ENCODE measurements at regions not wholly inside any gene's neighbourhood (a gene's known extent, or its start where the extent isn't known, plus 50 kb on each side); places are given as distances from the start of the nearest gene placed in this dataset.

DNA sequence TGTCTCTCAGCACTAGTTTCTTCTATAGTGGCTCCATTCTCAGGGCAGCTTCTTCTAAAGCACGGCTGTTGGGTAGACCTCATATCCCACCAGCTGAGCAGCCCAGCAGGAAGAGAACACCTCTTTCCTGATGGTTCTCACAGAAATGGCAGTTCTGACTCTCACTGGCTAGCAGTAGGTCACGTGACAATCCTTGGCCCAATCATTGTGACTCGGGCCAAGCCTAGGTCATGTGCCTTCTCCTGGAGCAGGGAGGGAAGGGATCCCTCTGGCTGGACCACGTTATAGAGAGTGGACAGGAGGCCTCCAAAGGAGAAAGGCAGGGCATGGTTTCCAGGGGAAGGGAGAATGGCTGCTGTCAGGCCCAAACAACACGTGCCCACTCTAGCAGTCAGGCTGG is 149.1 kb downstream of the AACS start:
- H3K27me3 ChIP-seq (ENCODE audit: low read length), result peaks cover 92% of the 10 kb centered on the region
- ChIA-PET POLR2A (ENCODE audit: unreplicated experiment) (no interaction called here), CTCF (interaction anchor here (0.8 kb wide), 1 partner anchor 23 kb away, joined by 3 read pairs; no protein-coding TSS in a partner anchor)
- H3K36me3 ChIP-seq (ENCODE audit: low read depth, low read length), result no peaks in the 10 kb centered on the region
- no peak for DNase-seq
- no peaks in the 10 kb centered on the region for H3F3A ChIP-seq (ENCODE audit: low read length, unreplicated experiment)
- no peaks in the 10 kb centered on the region for H3K4me1 ChIP-seq (ENCODE audit: insufficient read depth, low read length)
- H3K4me3 ChIP-seq (ENCODE audit: low read length), result no peak overlapping the region
- H3K79me2 ChIP-seq (ENCODE audit: low read length), result no peaks in the 10 kb centered on the region
- no peaks in the 10 kb centered on the region for H4K20me1 ChIP-seq (ENCODE audit: low read length)
- H2AFZ ChIP-seq (ENCODE audit: low read length), result no peak overlapping the region
- no peaks in the 10 kb centered on the region for H3K9me2 ChIP-seq (replicated peaks; ENCODE audit: low read length)
- no peaks in the 10 kb centered on the region for H3K9me3 ChIP-seq (ENCODE audit: low read length)
- TF ChIP-seq EZH2 (IDR thresholded peaks at IDR 0.05; ENCODE audit: low read length, unreplicated experiment) (no peak), EZH2phosphoT487 (IDR thresholded peaks at IDR 0.05; ENCODE audit: borderline replicate concordance, low read length) (no peak)
- TF ChIP-seq, protein P1, sequence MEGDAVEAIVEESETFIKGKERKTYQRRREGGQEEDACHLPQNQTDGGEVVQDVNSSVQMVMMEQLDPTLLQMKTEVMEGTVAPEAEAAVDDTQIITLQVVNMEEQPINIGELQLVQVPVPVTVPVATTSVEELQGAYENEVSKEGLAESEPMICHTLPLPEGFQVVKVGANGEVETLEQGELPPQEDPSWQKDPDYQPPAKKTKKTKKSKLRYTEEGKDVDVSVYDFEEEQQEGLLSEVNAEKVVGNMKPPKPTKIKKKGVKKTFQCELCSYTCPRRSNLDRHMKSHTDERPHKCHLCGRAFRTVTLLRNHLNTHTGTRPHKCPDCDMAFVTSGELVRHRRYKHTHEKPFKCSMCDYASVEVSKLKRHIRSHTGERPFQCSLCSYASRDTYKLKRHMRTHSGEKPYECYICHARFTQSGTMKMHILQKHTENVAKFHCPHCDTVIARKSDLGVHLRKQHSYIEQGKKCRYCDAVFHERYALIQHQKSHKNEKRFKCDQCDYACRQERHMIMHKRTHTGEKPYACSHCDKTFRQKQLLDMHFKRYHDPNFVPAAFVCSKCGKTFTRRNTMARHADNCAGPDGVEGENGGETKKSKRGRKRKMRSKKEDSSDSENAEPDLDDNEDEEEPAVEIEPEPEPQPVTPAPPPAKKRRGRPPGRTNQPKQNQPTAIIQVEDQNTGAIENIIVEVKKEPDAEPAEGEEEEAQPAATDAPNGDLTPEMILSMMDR (conservative IDR thresholded peaks at IDR 0.05; ENCODE audit: low read depth, low read length), result no peak
- no peak for ATAC-seq
- H3K27ac ChIP-seq (ENCODE audit: low read length), result no peak overlapping the region
- no TSS peak for BruUV-seq (replicated peaks)
- H3K4me2 ChIP-seq (ENCODE audit: low read length), result no peak overlapping the region
- intact Hi-C loops (cut with micrococcal nuclease), result no loop called here
- H3K9ac ChIP-seq (ENCODE audit: low read length), result no peak overlapping the region

DNA sequence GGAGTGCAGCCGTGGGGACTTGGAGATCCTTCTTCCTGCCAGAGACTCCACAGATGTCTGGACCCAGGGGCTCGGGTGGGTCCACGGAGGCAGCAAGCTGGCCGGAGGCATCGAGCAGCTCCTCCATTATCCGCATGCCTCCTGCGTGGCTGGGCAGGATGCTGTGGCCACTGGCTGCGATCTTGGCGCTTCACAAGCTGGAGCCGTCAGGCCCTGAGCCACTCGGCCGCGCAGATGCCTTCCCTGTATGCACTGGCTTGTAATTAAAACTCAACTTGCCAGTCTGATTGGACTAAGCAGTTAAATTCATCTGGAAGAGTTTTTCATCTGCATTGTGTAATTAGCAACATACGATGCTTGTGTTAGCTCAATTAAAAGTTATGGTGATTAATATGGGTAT is 151.5 kb downstream of the AACS start:
- Histone ChIP-seq H2AFZ (ENCODE audit: low read length) (no peak overlapping the region), H3F3A (ENCODE audit: low read length, unreplicated experiment) (no peaks in the 10 kb centered on the region), H3K9ac (ENCODE audit: low read length) (no peak overlapping the region), H3K9me2 (replicated peaks; ENCODE audit: low read length) (no peaks in the 10 kb centered on the region), H3K79me2 (ENCODE audit: low read length) (no peaks in the 10 kb centered on the region), H3K4me2 (ENCODE audit: low read length) (no peak overlapping the region), H3K9me3 (ENCODE audit: low read length) (no peaks in the 10 kb centered on the region), H3K27ac (ENCODE audit: low read length) (no peak overlapping the region), H3K4me1 (ENCODE audit: insufficient read depth, low read length) (no peaks in the 10 kb centered on the region), H3K4me3 (ENCODE audit: low read length) (no peak overlapping the region), H3K27me3 (ENCODE audit: low read length) (peaks cover 91% of the 10 kb centered on the region), H3K36me3 (ENCODE audit: low read depth, low read length) (no peaks in the 10 kb centered on the region), H4K20me1 (ENCODE audit: low read length) (no peaks in the 10 kb centered on the region)
- ChIA-PET POLR2A (ENCODE audit: unreplicated experiment) (no interaction called here), CTCF (no interaction called here)
- BruUV-seq (replicated peaks), result no TSS peak
- TF ChIP-seq EZH2phosphoT487 (IDR thresholded peaks at IDR 0.05; ENCODE audit: borderline replicate concordance, low read length) (no peak), EZH2 (IDR thresholded peaks at IDR 0.05; ENCODE audit: low read length, unreplicated experiment) (no peak)
- TF ChIP-seq, protein P1 (conservative IDR thresholded peaks at IDR 0.05; ENCODE audit: low read depth, low read length), result no peak
- intact Hi-C loops (cut with micrococcal nuclease), result no loop called here
- ATAC-seq, result no peak
- no peak for DNase-seq

DNA sequence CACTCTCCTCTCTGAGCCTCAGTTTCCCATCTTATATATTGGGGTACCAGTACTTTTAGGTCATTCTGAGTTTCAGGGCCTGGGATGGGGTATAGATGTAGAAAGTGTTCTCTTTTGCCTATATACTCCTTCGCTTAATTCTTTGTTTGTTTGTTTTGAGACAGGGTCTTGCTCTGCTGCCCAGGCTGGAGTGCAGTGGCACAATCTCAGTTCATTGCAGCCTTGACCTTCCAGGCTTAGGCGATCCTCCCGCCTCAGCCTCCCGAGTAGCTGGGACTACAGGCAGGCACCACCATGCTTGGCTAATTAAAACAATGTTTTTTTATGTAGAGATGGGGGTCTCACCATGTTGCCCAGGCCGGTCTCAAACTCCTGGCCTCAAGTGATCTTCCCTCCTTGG is 152.1 kb downstream of the AACS start:
- Histone ChIP-seq H3K27me3 (ENCODE audit: low read length) (peaks cover 92% of the 10 kb centered on the region), H3F3A (ENCODE audit: low read length, unreplicated experiment) (no peaks in the 10 kb centered on the region), H3K9me3 (ENCODE audit: low read length) (no peaks in the 10 kb centered on the region), H3K79me2 (ENCODE audit: low read length) (no peaks in the 10 kb centered on the region), H3K9ac (ENCODE audit: low read length) (no peak overlapping the region), H3K9me2 (replicated peaks; ENCODE audit: low read length) (no peaks in the 10 kb centered on the region), H3K36me3 (ENCODE audit: low read depth, low read length) (no peaks in the 10 kb centered on the region), H2AFZ (ENCODE audit: low read length) (no peak overlapping the region), H3K4me3 (ENCODE audit: low read length) (no peak overlapping the region), H3K27ac (ENCODE audit: low read length) (no peak overlapping the region), H3K4me2 (ENCODE audit: low read length) (no peak overlapping the region), H4K20me1 (ENCODE audit: low read length) (no peaks in the 10 kb centered on the region), H3K4me1 (ENCODE audit: insufficient read depth, low read length) (no peaks in the 10 kb centered on the region)
- ATAC-seq (no peak), DNase-seq (no peak)
- CTCF ChIA-PET, result no interaction called here
- intact Hi-C loops (cut with micrococcal nuclease), result no loop called here
- POLR2A ChIA-PET (ENCODE audit: unreplicated experiment), result no interaction called here
- TF ChIP-seq EZH2 (IDR thresholded peaks at IDR 0.05; ENCODE audit: low read length, unreplicated experiment), result no peak
- TF ChIP-seq, protein P1 (conservative IDR thresholded peaks at IDR 0.05; ENCODE audit: low read depth, low read length), result no peak
- no peak for TF ChIP-seq EZH2phosphoT487 (IDR thresholded peaks at IDR 0.05; ENCODE audit: borderline replicate concordance, low read length)
- no TSS peak for BruUV-seq (replicated peaks)

All from PC-3 (cell line).